T-helper 1 cell treated with Interleukin-12 subunit alpha and Interleukin-12 subunit beta and Interleukin-4 antibody, amounts not matched to agents 30 μg/mL and 1 μg/mL, for 36 hours (primary cell): ENCODE measurements at regions not wholly inside any gene's neighbourhood (a gene's known extent, or its start where the extent isn't known, plus 50 kb on each side); places are given as distances from the start of the nearest gene placed in this dataset.

Experiments
- H3K27ac Mint-ChIP-seq: one replicate; pipeline ENCODE4 v1.8.0; 2021; ENCODE audit warnings: mild to moderate bottlenecking, mixed read lengths
- H3K27me3 Mint-ChIP-seq: one replicate; pipeline ENCODE4 v1.8.0; 2021; ENCODE audit warnings: low read depth, mixed read lengths
- H3K36me3 Mint-ChIP-seq: one replicate; pipeline ENCODE4 v1.8.0; 2021; ENCODE audit warnings: low read depth, mixed read lengths
- H3K4me1 Mint-ChIP-seq: one replicate; pipeline ENCODE4 v1.8.0; 2021; ENCODE audit warnings: low read depth, mixed read lengths
- H3K4me3 Mint-ChIP-seq: one replicate; pipeline ENCODE4 v1.8.0; 2021; ENCODE audit warnings: mild to moderate bottlenecking, moderate library complexity, mixed read lengths
- H3K9me3 Mint-ChIP-seq: one replicate; pipeline ENCODE4 v1.8.0; 2021; ENCODE audit warnings: mixed read lengths

GRCh38 chr5:114702136-114702535, 340.3 kb downstream of the KCNN2 start:
- Mint-ChIP-seq H3K9me3 (no peaks in the 10 kb centered on the region), H3K27me3 (no peaks in the 10 kb centered on the region), H3K36me3 (no peaks in the 10 kb centered on the region), H3K4me3 (no peak overlapping the region), H3K27ac (no peak overlapping the region), H3K4me1 (no peaks in the 10 kb centered on the region)

- Mint-ChIP-seq H3K4me1 (no peaks in the 10 kb centered on the region), H3K27ac (no peak overlapping the region), H3K4me3 (no peak overlapping the region), H3K27me3 (no peaks in the 10 kb centered on the region), H3K36me3 (no peaks in the 10 kb centered on the region), H3K9me3 (no peaks in the 10 kb centered on the region)
These were observed 339.0 kb downstream of the KCNN2 start for GRCh38 chr5:114700823-114701222.

- H3K27me3 Mint-ChIP-seq, result no peaks in the 10 kb centered on the region
These were observed 333.5 kb downstream of the KCNN2 start for GRCh38 chr5:114695292-114695904.

GRCh38 chr5:114686356-114686755, 324.5 kb downstream of the KCNN2 start:
- Mint-ChIP-seq H3K4me3 (no peak overlapping the region), H3K4me1 (no peaks in the 10 kb centered on the region), H3K27me3 (no peaks in the 10 kb centered on the region), H3K36me3 (no peaks in the 10 kb centered on the region), H3K9me3 (no peaks in the 10 kb centered on the region), H3K27ac (no peak overlapping the region)

More at GRCh38 chr5:114695292-114695904, 333.5 kb downstream of the KCNN2 start:
- Mint-ChIP-seq H3K9me3 (peaks cover 6% of the 10 kb centered on the region), H3K4me1 (no peaks in the 10 kb centered on the region), H3K4me3 (no peak overlapping the region), H3K27ac (no peak overlapping the region), H3K36me3 (no peaks in the 10 kb centered on the region)

GRCh38 chr5:114678778-114679177, 316.9 kb downstream of the KCNN2 start:
- Mint-ChIP-seq H3K9me3 (no peaks in the 10 kb centered on the region), H3K4me1 (no peaks in the 10 kb centered on the region), H3K4me3 (no peak overlapping the region), H3K27me3 (no peaks in the 10 kb centered on the region), H3K27ac (no peak overlapping the region), H3K36me3 (no peaks in the 10 kb centered on the region)

GRCh38 chr5:114665551-114665950, 303.7 kb downstream of the KCNN2 start:
- Mint-ChIP-seq H3K36me3 (no peaks in the 10 kb centered on the region), H3K27me3 (no peaks in the 10 kb centered on the region), H3K4me3 (no peak overlapping the region), H3K4me1 (no peaks in the 10 kb centered on the region), H3K9me3 (peaks cover 9% of the 10 kb centered on the region), H3K27ac (no peak overlapping the region)

GRCh38 chr5:114660791-114661190, 298.9 kb downstream of the KCNN2 start:
- Mint-ChIP-seq H3K36me3 (no peaks in the 10 kb centered on the region), H3K4me1 (no peaks in the 10 kb centered on the region), H3K27ac (no peak overlapping the region), H3K9me3 (peaks cover 8% of the 10 kb centered on the region), H3K4me3 (no peak overlapping the region), H3K27me3 (no peaks in the 10 kb centered on the region)

- H3K4me1 Mint-ChIP-seq, result no peaks in the 10 kb centered on the region
- no peak overlapping the region for H3K4me3 Mint-ChIP-seq
- no peaks in the 10 kb centered on the region for H3K27me3 Mint-ChIP-seq
- H3K36me3 Mint-ChIP-seq, result no peaks in the 10 kb centered on the region
- H3K27ac Mint-ChIP-seq, result no peak overlapping the region
- H3K9me3 Mint-ChIP-seq, result peaks cover 8% of the 10 kb centered on the region
These were observed 296.3 kb downstream of the KCNN2 start for GRCh38 chr5:114658194-114658593.

- peaks cover 7% of the 10 kb centered on the region for H3K9me3 Mint-ChIP-seq
- H3K27ac Mint-ChIP-seq, result no peak overlapping the region
- H3K4me3 Mint-ChIP-seq, result no peak overlapping the region
- no peaks in the 10 kb centered on the region for H3K4me1 Mint-ChIP-seq
- H3K27me3 Mint-ChIP-seq, result no peaks in the 10 kb centered on the region
- H3K36me3 Mint-ChIP-seq, result no peaks in the 10 kb centered on the region
These were observed 295.7 kb downstream of the KCNN2 start for GRCh38 chr5:114657342-114658130.

- Mint-ChIP-seq H3K36me3 (no peaks in the 10 kb centered on the region), H3K4me3 (no peak overlapping the region), H3K4me1 (no peaks in the 10 kb centered on the region), H3K9me3 (no peaks in the 10 kb centered on the region), H3K27ac (no peak overlapping the region), H3K27me3 (no peaks in the 10 kb centered on the region)
These were observed 288.0 kb downstream of the KCNN2 start for GRCh38 chr5:114649878-114650277.

GRCh38 chr5:114648940-114649339, 287.1 kb downstream of the KCNN2 start:
- H3K36me3 Mint-ChIP-seq, result no peaks in the 10 kb centered on the region
- no peaks in the 10 kb centered on the region for H3K4me1 Mint-ChIP-seq
- no peak overlapping the region for H3K4me3 Mint-ChIP-seq
- no peak overlapping the region for H3K27ac Mint-ChIP-seq
- peaks cover 3% of the 10 kb centered on the region for H3K9me3 Mint-ChIP-seq
- no peaks in the 10 kb centered on the region for H3K27me3 Mint-ChIP-seq

GRCh38 chr5:114644576-114644975, 282.7 kb downstream of the KCNN2 start:
- H3K27me3 Mint-ChIP-seq, result no peaks in the 10 kb centered on the region
- H3K4me3 Mint-ChIP-seq, result no peak overlapping the region
- H3K4me1 Mint-ChIP-seq, result no peaks in the 10 kb centered on the region
- H3K9me3 Mint-ChIP-seq, result peaks cover 3% of the 10 kb centered on the region
- no peak overlapping the region for H3K27ac Mint-ChIP-seq
- H3K36me3 Mint-ChIP-seq, result no peaks in the 10 kb centered on the region

GRCh38 chr5:114636271-114636670, 274.4 kb downstream of the KCNN2 start:
- Mint-ChIP-seq H3K27ac (no peak overlapping the region), H3K4me3 (no peak overlapping the region), H3K4me1 (no peaks in the 10 kb centered on the region), H3K9me3 (peaks cover 3% of the 10 kb centered on the region), H3K27me3 (no peaks in the 10 kb centered on the region), H3K36me3 (no peaks in the 10 kb centered on the region)

- Mint-ChIP-seq H3K4me1 (no peaks in the 10 kb centered on the region), H3K36me3 (no peaks in the 10 kb centered on the region), H3K27me3 (no peaks in the 10 kb centered on the region), H3K9me3 (peaks cover 3% of the 10 kb centered on the region), H3K27ac (no peak overlapping the region), H3K4me3 (no peak overlapping the region)
These were observed 273.4 kb downstream of the KCNN2 start for GRCh38 chr5:114634967-114635901.
